ENCODE measurements at regions not wholly inside any gene's neighbourhood (a gene's known extent, or its start where the extent isn't known, plus 50 kb on each side); places are given as distances from the start of the nearest gene placed in this dataset.
A peak's percentile ranks its signal among the peaks of the same experiment; 100 is the strongest.
"Not testable (repeated sequence)": the region's sequence is repeated elsewhere in the genome, so short reads cannot be mapped to it uniquely, and the experiment has no call there.

DNA sequence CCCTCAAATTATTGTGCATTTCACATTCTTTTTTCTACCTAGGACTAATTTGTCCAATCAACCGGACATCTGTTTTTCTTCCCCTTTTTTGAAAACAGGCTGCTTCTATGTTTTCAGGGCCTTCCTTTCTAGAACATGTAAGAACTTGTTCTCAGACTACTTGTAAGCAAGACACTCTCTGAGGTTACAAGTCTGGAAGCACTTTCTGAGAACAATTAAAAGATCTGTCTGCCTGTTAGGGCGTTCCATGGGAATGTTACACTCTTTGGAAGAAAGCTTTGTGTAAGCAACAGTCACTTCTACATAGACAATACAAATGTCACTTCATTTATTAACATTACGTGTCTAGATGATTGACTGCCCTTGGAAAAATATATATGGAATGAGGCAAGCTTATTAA, 50.9 kb upstream of the HSPB3 start:
- H3K27me3 ChIP-seq (ENCODE audit: control insufficient read depth, insufficient read depth, low read length), result peaks cover 3% of the 10 kb centered on the region
- ATAC-seq (ENCODE audit: low read depth in 2 of 2) (no peak), DNase-seq (no peak)
- peaks cover 0 to 1% (median 0%) of the 10 kb centered on the region in 7 donors for H3K9me3 Mint-ChIP-seq
- peaks cover 4% of the 10 kb centered on the region for H3K27me3 Mint-ChIP-seq
- no peak overlapping the region for H3K4me3 Mint-ChIP-seq
- H3K4me1 Mint-ChIP-seq, result no peaks in the 10 kb centered on the region
- no peak overlapping the region for H3K4me3 ChIP-seq (ENCODE audit: low read depth, low read length)
- H3K4me1 ChIP-seq (ENCODE audit: control insufficient read depth, insufficient read depth, low read length, poor library complexity, severe bottlenecking), result no peaks in the 10 kb centered on the region
- no peaks in the 10 kb centered on the region for H3K36me3 Mint-ChIP-seq
- H3K27ac ChIP-seq (ENCODE audit: insufficient read depth, low read length, poor library complexity, severe bottlenecking), result no peak overlapping the region
- H3K27ac Mint-ChIP-seq, result no peak overlapping the region
- H3K36me3 ChIP-seq (ENCODE audit: control insufficient read depth, insufficient read depth, low read length), result no peaks in the 10 kb centered on the region
- no peaks in the 10 kb centered on the region for H3K9me3 ChIP-seq (ENCODE audit: control insufficient read depth in 2 of 2, low read length in 2 of 2)

- Mint-ChIP-seq H3K4me3 (no peak overlapping the region), H3K9me3 (peaks cover 0 to 1% (median 0%) of the 10 kb centered on the region in 7 donors), H3K36me3 (no peaks in the 10 kb centered on the region), H3K27ac (no peak overlapping the region), H3K4me1 (no peaks in the 10 kb centered on the region), H3K27me3 (peaks cover 4% of the 10 kb centered on the region)
- Histone ChIP-seq H3K4me1 (ENCODE audit: control insufficient read depth, insufficient read depth, low read length, poor library complexity, severe bottlenecking) (no peaks in the 10 kb centered on the region), H3K4me3 (ENCODE audit: low read depth, low read length) (no peak overlapping the region), H3K9me3 (ENCODE audit: control insufficient read depth in 2 of 2, low read length in 2 of 2) (no peaks in the 10 kb centered on the region), H3K36me3 (ENCODE audit: control insufficient read depth, insufficient read depth, low read length) (no peaks in the 10 kb centered on the region), H3K27me3 (ENCODE audit: control insufficient read depth, insufficient read depth, low read length) (peaks cover 3% of the 10 kb centered on the region), H3K27ac (ENCODE audit: insufficient read depth, low read length, poor library complexity, severe bottlenecking) (no peak overlapping the region)
- DNase-seq (no peak), ATAC-seq (ENCODE audit: low read depth in 2 of 2) (no peak)
These were observed 51.5 kb upstream of the HSPB3 start for GRCh38 chr5:54403885-54404416.

- H3K9me3 Mint-ChIP-seq, result peaks cover 0 to 3% (median 0%) of the 10 kb centered on the region in 7 donors
- no peak overlapping the region for H3K27ac ChIP-seq (ENCODE audit: insufficient read depth, low read length, poor library complexity, severe bottlenecking)
- no peak overlapping the region for H3K27ac Mint-ChIP-seq
- ATAC-seq (ENCODE audit: low read depth in 2 of 2) (no peak), DNase-seq (no peak)
- no peaks in the 10 kb centered on the region for H3K9me3 ChIP-seq (ENCODE audit: control insufficient read depth in 2 of 2, low read length in 2 of 2)
- no peak overlapping the region for H3K4me3 Mint-ChIP-seq
- H3K4me1 ChIP-seq (ENCODE audit: control insufficient read depth, insufficient read depth, low read length, poor library complexity, severe bottlenecking), result no peaks in the 10 kb centered on the region
- H3K36me3 Mint-ChIP-seq, result no peaks in the 10 kb centered on the region
- H3K36me3 ChIP-seq (ENCODE audit: control insufficient read depth, insufficient read depth, low read length), result no peaks in the 10 kb centered on the region
- no peak overlapping the region for H3K4me3 ChIP-seq (ENCODE audit: low read depth, low read length)
- peaks cover 4% of the 10 kb centered on the region for H3K27me3 Mint-ChIP-seq
- H3K27me3 ChIP-seq (ENCODE audit: control insufficient read depth, insufficient read depth, low read length), result peaks cover 2% of the 10 kb centered on the region
- no peaks in the 10 kb centered on the region for H3K4me1 Mint-ChIP-seq
These were observed 52.4 kb upstream of the HSPB3 start for GRCh38 chr5:54403121-54403520.

GRCh38 chr5:54401515-54401914, 54.0 kb upstream of the HSPB3 start:
- Histone ChIP-seq H3K27me3 (ENCODE audit: control insufficient read depth, insufficient read depth, low read length) (peaks cover 2% of the 10 kb centered on the region), H3K9me3 (ENCODE audit: control insufficient read depth in 2 of 2, low read length in 2 of 2) (no peaks in the 10 kb centered on the region), H3K4me1 (ENCODE audit: control insufficient read depth, insufficient read depth, low read length, poor library complexity, severe bottlenecking) (no peaks in the 10 kb centered on the region), H3K27ac (ENCODE audit: insufficient read depth, low read length, poor library complexity, severe bottlenecking) (no peak overlapping the region), H3K4me3 (ENCODE audit: low read depth, low read length) (no peak overlapping the region), H3K36me3 (ENCODE audit: control insufficient read depth, insufficient read depth, low read length) (no peaks in the 10 kb centered on the region)
- Mint-ChIP-seq H3K27ac (no peak overlapping the region), H3K36me3 (no peaks in the 10 kb centered on the region), H3K4me1 (no peaks in the 10 kb centered on the region), H3K9me3 (peaks cover 0 to 3% (median 0%) of the 10 kb centered on the region in 7 donors), H3K4me3 (no peak overlapping the region), H3K27me3 (peaks cover 4% of the 10 kb centered on the region)
- ATAC-seq (ENCODE audit: low read depth in 2 of 2) (no peak), DNase-seq (no peak)

- peaks cover 2% of the 10 kb centered on the region for H3K27me3 ChIP-seq (ENCODE audit: control insufficient read depth, insufficient read depth, low read length)
- no peak for DNase-seq
- H3K4me3 Mint-ChIP-seq, result no peak overlapping the region
- no peaks in the 10 kb centered on the region for H3K36me3 ChIP-seq (ENCODE audit: control insufficient read depth, insufficient read depth, low read length)
- H3K27me3 Mint-ChIP-seq, result peaks cover 12% of the 10 kb centered on the region
- H3K36me3 Mint-ChIP-seq, result no peaks in the 10 kb centered on the region
- no peak for ATAC-seq (ENCODE audit: low read depth in 2 of 2)
- no peaks in the 10 kb centered on the region for H3K9me3 ChIP-seq (ENCODE audit: control insufficient read depth in 2 of 2, low read length in 2 of 2)
- no peaks in the 10 kb centered on the region for H3K4me1 ChIP-seq (ENCODE audit: control insufficient read depth, insufficient read depth, low read length, poor library complexity, severe bottlenecking)
- H3K9me3 Mint-ChIP-seq, result peaks cover 0 to 2% (median 0%) of the 10 kb centered on the region in 7 donors
- no peak overlapping the region for H3K27ac ChIP-seq (ENCODE audit: insufficient read depth, low read length, poor library complexity, severe bottlenecking)
- H3K4me1 Mint-ChIP-seq, result no peaks in the 10 kb centered on the region
- no peak overlapping the region for H3K4me3 ChIP-seq (ENCODE audit: low read depth, low read length)
- no peak overlapping the region for H3K27ac Mint-ChIP-seq
These were observed 57.3 kb upstream of the HSPB3 start for GRCh38 chr5:54398191-54398590.

- Histone ChIP-seq H3K4me3 (ENCODE audit: low read depth, low read length) (no peak overlapping the region), H3K27me3 (ENCODE audit: control insufficient read depth, insufficient read depth, low read length) (peaks cover 2% of the 10 kb centered on the region), H3K9me3 (ENCODE audit: control insufficient read depth in 2 of 2, low read length in 2 of 2) (no peaks in the 10 kb centered on the region), H3K4me1 (ENCODE audit: control insufficient read depth, insufficient read depth, low read length, poor library complexity, severe bottlenecking) (no peaks in the 10 kb centered on the region), H3K36me3 (ENCODE audit: control insufficient read depth, insufficient read depth, low read length) (no peaks in the 10 kb centered on the region), H3K27ac (ENCODE audit: insufficient read depth, low read length, poor library complexity, severe bottlenecking) (no peak overlapping the region)
- H3K9me3 Mint-ChIP-seq, result peaks cover 0 to 5% (median 0%) of the 10 kb centered on the region in 7 donors
- ATAC-seq (ENCODE audit: low read depth in 2 of 2) (no peak), DNase-seq (no peak)
- H3K27ac Mint-ChIP-seq, result peak overlapping the region in 1 of 3 donors; percentile 22
- peaks cover 12% of the 10 kb centered on the region for H3K27me3 Mint-ChIP-seq
- no peak overlapping the region for H3K4me3 Mint-ChIP-seq
- no peaks in the 10 kb centered on the region for H3K36me3 Mint-ChIP-seq
- no peaks in the 10 kb centered on the region for H3K4me1 Mint-ChIP-seq
These were observed 58.1 kb upstream of the HSPB3 start for GRCh38 chr5:54397420-54397819.

DNA sequence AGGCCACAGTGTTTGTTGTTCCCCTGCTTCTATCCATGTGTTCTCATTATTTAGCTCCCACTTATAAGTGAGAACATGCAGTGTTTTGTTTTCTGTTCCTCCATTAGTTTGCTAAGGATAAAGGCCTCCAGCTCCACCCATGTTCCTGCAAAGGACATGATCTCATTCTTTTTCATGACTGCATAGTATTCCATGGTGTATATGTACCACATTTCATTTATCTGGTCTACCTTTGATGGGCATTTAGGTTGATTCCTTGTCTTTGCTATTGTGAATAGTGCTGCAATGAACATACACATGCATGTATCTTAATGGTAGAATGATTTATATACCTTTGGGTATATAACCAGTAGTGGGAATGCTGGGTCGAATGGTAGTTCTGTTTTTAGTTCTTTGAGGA, 62.5 kb upstream of the HSPB3 start:
- not testable (repeated sequence) for H3K36me3 Mint-ChIP-seq; H3K9me3 ChIP-seq (ENCODE audit: control insufficient read depth in 2 of 2, low read length in 2 of 2); H3K4me3 ChIP-seq (ENCODE audit: low read depth, low read length); ATAC-seq (ENCODE audit: low read depth in 2 of 2); H3K4me3 Mint-ChIP-seq; H3K36me3 ChIP-seq (ENCODE audit: control insufficient read depth, insufficient read depth, low read length); H3K4me1 Mint-ChIP-seq; H3K27ac ChIP-seq (ENCODE audit: insufficient read depth, low read length, poor library complexity, severe bottlenecking); H3K27me3 ChIP-seq (ENCODE audit: control insufficient read depth, insufficient read depth, low read length); H3K27ac Mint-ChIP-seq; H3K9me3 Mint-ChIP-seq; DNase-seq; H3K4me1 ChIP-seq (ENCODE audit: control insufficient read depth, insufficient read depth, low read length, poor library complexity, severe bottlenecking)
- H3K27me3 Mint-ChIP-seq, result peaks cover 17% of the 10 kb centered on the region

GRCh38 chr5:54390539-54391031, 64.9 kb upstream of the HSPB3 start:
- H3K27ac Mint-ChIP-seq, result no peak overlapping the region
- ATAC-seq (ENCODE audit: low read depth in 2 of 2) (no peak), DNase-seq (no peak)
- no peak overlapping the region for H3K4me3 Mint-ChIP-seq
- peaks cover 23% of the 10 kb centered on the region for H3K27me3 Mint-ChIP-seq
- H3K9me3 Mint-ChIP-seq, result peaks cover 0 to 5% (median 0%) of the 10 kb centered on the region in 7 donors
- H3K36me3 Mint-ChIP-seq, result no peaks in the 10 kb centered on the region
- H3K27me3 ChIP-seq (ENCODE audit: control insufficient read depth, insufficient read depth, low read length), result no peaks in the 10 kb centered on the region
- no peaks in the 10 kb centered on the region for H3K4me1 ChIP-seq (ENCODE audit: control insufficient read depth, insufficient read depth, low read length, poor library complexity, severe bottlenecking)
- H3K9me3 ChIP-seq (ENCODE audit: control insufficient read depth in 2 of 2, low read length in 2 of 2), result no peaks in the 10 kb centered on the region
- no peaks in the 10 kb centered on the region for H3K4me1 Mint-ChIP-seq
- H3K36me3 ChIP-seq (ENCODE audit: control insufficient read depth, insufficient read depth, low read length), result no peaks in the 10 kb centered on the region
- H3K27ac ChIP-seq (ENCODE audit: insufficient read depth, low read length, poor library complexity, severe bottlenecking), result no peak overlapping the region
- H3K4me3 ChIP-seq (ENCODE audit: low read depth, low read length), result no peak overlapping the region
